Adrenal gland (tissue), 9 donors: ENCODE measurements at regions not wholly inside any gene's neighbourhood (a gene's known extent, or its start where the extent isn't known, plus 50 kb on each side); places are given as distances from the start of the nearest gene placed in this dataset.

Source experiments
- DNase-seq, 7 donors: peaks; one replicate each; pipeline ENCODE4 v3.0.0-alpha.2; 2019 to 2020
- H3K27ac ChIP-seq, 5 donors: fragments of 200-600 bp; sonication (generic) in 4 of 5; 1 replicate in 3 of 5; 2 replicates in 2 of 5; pipeline versions ENCODE4 v1.5.1 to v1.8.0; 2016 to 2020; ENCODE audit warnings: mild to moderate bottlenecking in 1 of 5
- H3K27me3 ChIP-seq: fragments of 200-600 bp; 2 replicates; pipeline ENCODE4 v1.8.0; 2021
- H3K36me3 ChIP-seq, 2 donors: fragments of 200-600 bp; replicated peaks in 1 of 2; 1 replicate in 1 of 2; 2 replicates in 1 of 2; pipeline versions ENCODE4 v1.5.1 to v1.8.0; 2018 to 2022
- H3K4me1 ChIP-seq, 2 donors: fragments of 200-600 bp; replicated peaks in 1 of 2; 1 replicate in 1 of 2; 2 replicates in 1 of 2; pipeline versions ENCODE4 v1.5.1 to v1.8.0; 2018 to 2021
- H3K4me3 ChIP-seq, 4 donors: fragments of 200-600 bp; sonication (generic) in 3 of 4; one replicate each; pipeline ENCODE4 v1.5.1; 2016 to 2018
- H3K9me3 ChIP-seq, 3 donors: fragments of 200-600 bp; sonication (generic) in 1 of 3; replicated peaks in 1 of 3; 1 replicate in 2 of 3; 2 replicates in 1 of 3; pipeline versions ENCODE4 v1.5.1 to v1.8.0; 2016 to 2021
- POLR2A ChIP-seq, 2 donors: fragments of 450-650 bp; IDR thresholded peaks; one replicate each; pipeline ENCODE4 v1.6.1; 2017; ENCODE audit warnings: antibody characterized with exemption in 2 of 2, mild to moderate bottlenecking in 2 of 2, moderate library complexity in 1 of 2
- WGBS, 4 donors: extraction: QIAGEN DNeasy Blood & Tissue Kit in 2 of 4; methylation state at CpG; one replicate each; pipeline versions ENCODE4 v1.1.5 to v1.1.7; 2013 to 2017; 5-methylcytosine and 5-hydroxymethylcytosine counted together
- intact Hi-C, 2 donors: fragments of 100-400 bp; cut with DNase I; formaldehyde crosslinking; loops; one replicate each; pipeline versions ENCODE4 v1.14.1 to v1.15.0; 2022 to 2023
- TF ChIP-seq, protein P1 (sequence below), 6 experiments: fragments of 450-650 bp in 4 of 6; fragments of 200-600 bp in 2 of 6; sonication (generic) in 1 of 6; IDR thresholded peaks; 1 replicate in 5 of 6; 2 replicates in 1 of 6; pipeline versions ENCODE4 v1.5.1 to v1.8.0; 2016 to 2021; ENCODE audit warnings: antibody characterized with exemption in 6 of 6, mild to moderate bottlenecking in 2 of 6, moderate library complexity in 1 of 6
- donor health status: healthy with polysubstance abuse.
- donor health status: Bipolar disorder and iron deficiency.
- donor health status: DM: yes; HTN: yes; CAD: no.
- donor health status: DM: no; HTN: no; CAD: no.
- donor health status: DM: no; HTN: no; CAD: no.

DNA sequence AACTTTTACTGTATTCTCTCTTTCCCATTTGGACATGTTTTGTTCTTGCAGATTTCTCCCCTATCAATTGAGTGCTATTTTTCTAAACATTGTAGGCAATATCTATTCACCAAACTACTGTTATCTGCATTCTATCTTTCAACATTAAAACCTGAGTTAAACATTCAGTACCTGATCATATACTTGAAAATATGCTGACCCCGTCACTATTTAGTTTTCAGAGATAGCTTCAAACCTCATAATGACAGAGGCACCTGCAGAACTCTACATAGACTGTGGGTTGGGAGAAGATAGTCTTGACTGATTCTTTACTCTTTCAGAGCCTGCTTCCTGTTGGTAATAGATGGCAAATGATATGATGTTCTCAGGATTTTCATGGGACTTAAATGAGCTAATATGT, 965.7 kb upstream of the GOT2 start:
- Histone ChIP-seq H3K4me1 (no peaks in the 10 kb centered on the region), H3K9me3 (no peaks in the 10 kb centered on the region), H3K4me3 (no peak overlapping the region), H3K27me3 (no peaks in the 10 kb centered on the region), H3K27ac (no peak overlapping the region), H3K36me3 (no peaks in the 10 kb centered on the region)
- intact Hi-C loops = no loop called here
- TF ChIP-seq, protein P1, sequence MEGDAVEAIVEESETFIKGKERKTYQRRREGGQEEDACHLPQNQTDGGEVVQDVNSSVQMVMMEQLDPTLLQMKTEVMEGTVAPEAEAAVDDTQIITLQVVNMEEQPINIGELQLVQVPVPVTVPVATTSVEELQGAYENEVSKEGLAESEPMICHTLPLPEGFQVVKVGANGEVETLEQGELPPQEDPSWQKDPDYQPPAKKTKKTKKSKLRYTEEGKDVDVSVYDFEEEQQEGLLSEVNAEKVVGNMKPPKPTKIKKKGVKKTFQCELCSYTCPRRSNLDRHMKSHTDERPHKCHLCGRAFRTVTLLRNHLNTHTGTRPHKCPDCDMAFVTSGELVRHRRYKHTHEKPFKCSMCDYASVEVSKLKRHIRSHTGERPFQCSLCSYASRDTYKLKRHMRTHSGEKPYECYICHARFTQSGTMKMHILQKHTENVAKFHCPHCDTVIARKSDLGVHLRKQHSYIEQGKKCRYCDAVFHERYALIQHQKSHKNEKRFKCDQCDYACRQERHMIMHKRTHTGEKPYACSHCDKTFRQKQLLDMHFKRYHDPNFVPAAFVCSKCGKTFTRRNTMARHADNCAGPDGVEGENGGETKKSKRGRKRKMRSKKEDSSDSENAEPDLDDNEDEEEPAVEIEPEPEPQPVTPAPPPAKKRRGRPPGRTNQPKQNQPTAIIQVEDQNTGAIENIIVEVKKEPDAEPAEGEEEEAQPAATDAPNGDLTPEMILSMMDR (IDR thresholded peaks at IDR 0.05) = no peak
- no peak for TF ChIP-seq POLR2A (IDR thresholded peaks at IDR 0.05)
- 85 to 93% (median 90%) methylated on average over 1 of the region's 1 CpG for WGBS, 4 donors
- no peak for DNase-seq

DNA sequence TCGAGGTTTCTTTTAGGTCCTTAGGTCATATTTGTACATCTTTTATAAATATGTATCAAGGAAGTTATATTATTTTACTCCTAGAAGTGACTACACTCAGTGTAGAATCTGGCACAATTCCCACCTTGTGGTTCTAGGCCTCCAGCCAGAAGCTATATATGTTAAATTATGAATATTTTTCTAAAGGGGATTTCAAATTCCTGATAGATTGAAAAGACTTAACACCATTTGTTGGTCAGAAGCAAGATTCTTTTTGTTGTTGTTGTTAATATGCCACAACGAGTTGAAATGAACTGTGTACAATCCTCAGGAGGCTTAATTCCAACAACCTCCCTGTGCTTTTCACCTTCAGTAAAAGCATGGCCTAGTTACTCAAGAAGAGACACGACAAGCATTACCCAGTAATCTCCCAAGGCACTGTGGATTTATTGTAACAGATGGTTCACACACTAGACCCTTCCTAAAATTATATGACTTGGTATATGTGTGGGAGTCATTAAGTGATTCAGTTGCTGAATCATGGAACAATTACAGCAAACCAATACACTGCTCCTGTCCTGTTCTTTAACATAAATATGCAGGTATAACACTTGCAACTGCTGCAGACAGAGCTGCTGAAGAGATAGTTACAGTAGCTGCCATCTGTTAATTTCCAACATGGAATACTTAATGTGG, 964.4 kb upstream of the GOT2 start:
- TF ChIP-seq POLR2A (IDR thresholded peaks at IDR 0.05) = no peak
- TF ChIP-seq, protein P1 (IDR thresholded peaks at IDR 0.05) = no peak
- H3K4me1 ChIP-seq = no peaks in the 10 kb centered on the region
- no peak overlapping the region for H3K4me3 ChIP-seq
- 40 to 63% (median 46%) methylated on average over 2 to 3 of the region's 3 CpGs for WGBS, 4 donors
- DNase-seq = no peak
- no peaks in the 10 kb centered on the region for H3K9me3 ChIP-seq
- intact Hi-C loops = no loop called here
- no peaks in the 10 kb centered on the region for H3K27me3 ChIP-seq
- no peak overlapping the region for H3K27ac ChIP-seq
- no peaks in the 10 kb centered on the region for H3K36me3 ChIP-seq

DNA sequence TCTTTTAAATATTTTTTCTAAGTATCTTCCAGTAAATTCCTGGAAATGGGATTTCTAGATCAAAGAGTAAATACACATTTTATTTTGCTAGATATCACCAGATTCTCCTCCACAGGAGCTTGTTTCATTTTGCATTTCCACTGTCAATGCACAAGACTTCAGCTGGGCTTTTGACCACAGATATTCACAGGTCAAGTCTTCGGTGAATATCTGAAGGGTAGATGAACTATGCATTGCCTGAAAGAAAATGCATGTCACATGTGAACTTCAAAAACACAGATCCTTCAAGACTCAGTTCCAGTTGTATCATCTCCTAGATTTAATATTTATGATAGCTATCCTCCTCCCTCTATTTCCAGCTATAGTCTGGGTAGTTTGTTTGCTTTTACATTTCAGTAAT, 963.6 kb upstream of the GOT2 start:
- intact Hi-C loops = no loop called here

DNA sequence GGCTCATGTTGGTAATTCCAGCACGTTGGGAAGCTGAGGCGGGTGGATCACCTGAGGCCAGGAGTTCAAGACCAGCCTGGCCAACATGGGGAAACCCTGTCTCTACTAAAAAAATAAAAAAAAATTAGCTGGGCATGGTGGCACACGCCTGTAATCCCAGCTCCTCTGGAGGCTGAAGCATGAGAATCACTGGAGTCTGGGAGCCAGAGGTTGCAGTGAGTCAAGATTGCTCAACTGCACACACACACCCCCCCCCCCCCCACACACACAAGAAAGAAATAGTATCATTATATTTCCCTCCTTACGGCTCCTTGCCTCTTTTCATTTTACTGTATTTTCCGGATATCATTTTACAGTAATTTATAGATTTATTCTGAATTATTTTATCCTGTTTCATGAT, 963.1 kb upstream of the GOT2 start:
- intact Hi-C loops = no loop called here
- H3K4me3 ChIP-seq = no peak overlapping the region
- WGBS, 4 donors = 71 to 81% (median 73%) methylated on average over 5 of the region's 5 CpGs

More for the DNA sequence above, 963.6 kb upstream of the GOT2 start:
- Histone ChIP-seq H3K36me3 (no peaks in the 10 kb centered on the region), H3K27ac (no peak overlapping the region), H3K4me1 (no peaks in the 10 kb centered on the region), H3K27me3 (no peaks in the 10 kb centered on the region), H3K9me3 (no peaks in the 10 kb centered on the region), H3K4me3 (no peak overlapping the region)
- no peak for TF ChIP-seq POLR2A (IDR thresholded peaks at IDR 0.05)
- TF ChIP-seq, protein P1 (IDR thresholded peaks at IDR 0.05) = no peak
- WGBS, 4 donors = 60 to 79% (median 67%) methylated on average over 1 of the region's 1 CpG
- no peak for DNase-seq

More for the DNA sequence above, 963.1 kb upstream of the GOT2 start:
- no peak overlapping the region for H3K27ac ChIP-seq
- no peaks in the 10 kb centered on the region for H3K27me3 ChIP-seq
- H3K9me3 ChIP-seq = no peaks in the 10 kb centered on the region
- TF ChIP-seq, protein P1 (IDR thresholded peaks at IDR 0.05) = no peak
- no peak for TF ChIP-seq POLR2A (IDR thresholded peaks at IDR 0.05)
- no peaks in the 10 kb centered on the region for H3K36me3 ChIP-seq
- H3K4me1 ChIP-seq = no peaks in the 10 kb centered on the region
- no peak for DNase-seq
